ENCODE measurements at regions not wholly inside any gene's neighbourhood (a gene's known extent, or its start where the extent isn't known, plus 50 kb on each side); places are given as distances from the start of the nearest gene placed in this dataset.

GRCh38 chr6:43953794-43954310, 173.4 kb downstream of the MRPL14 start:
- TF ChIP-seq E2F4 (IDR thresholded peaks at IDR 0.05; ENCODE audit: low read depth, low read length) = no peak
- no peak for TF ChIP-seq NR2C2 (IDR thresholded peaks at IDR 0.05; ENCODE audit: borderline replicate concordance, control insufficient read depth, insufficient read length, low read depth)
